Suprapubic skin (tissue), 4 donors: ENCODE measurements at regions not wholly inside any gene's neighbourhood (a gene's known extent, or its start where the extent isn't known, plus 50 kb on each side); places are given as distances from the start of the nearest gene placed in this dataset.

ENCODE experiments used
- CTCF ChIP-seq, 2 donors: fragments of 200-600 bp in 1 of 2; fragments of 450-650 bp in 1 of 2; sonication (generic) in 1 of 2; IDR thresholded peaks; one replicate each; pipeline ENCODE4 v1.5.1; 2016 to 2019; ENCODE audit warnings: antibody characterized with exemption in 2 of 2, mild to moderate bottlenecking in 1 of 2, moderate library complexity in 1 of 2
- EP300 ChIP-seq: sonication (generic); formaldehyde crosslinking; IDR thresholded peaks from one replicate; pipeline ENCODE4 v1.6.1; 2017; ENCODE audit warnings: antibody characterized with exemption
- POLR2AphosphoS5 ChIP-seq, 3 donors: sonication (generic); formaldehyde crosslinking; IDR thresholded peaks; one replicate each; pipeline ENCODE4 v1.6.1; 2017; ENCODE audit warnings: antibody characterized with exemption in 3 of 3

- TF ChIP-seq CTCF (IDR thresholded peaks at IDR 0.05): no peak
- TF ChIP-seq EP300: no peak
- no peak for TF ChIP-seq POLR2AphosphoS5 (IDR thresholded peaks at IDR 0.05)
These were observed 159.4 kb downstream of the PIK3R1 start for GRCh38 chr5:68374796-68375518.
